Peyer's patch (tissue), 4 donors: ENCODE measurements at regions not wholly inside any gene's neighbourhood (a gene's known extent, or its start where the extent isn't known, plus 50 kb on each side); places are given as distances from the start of the nearest gene placed in this dataset.

Experiments used
- DNase-seq, 3 donors: peaks; one replicate each; pipeline ENCODE4 v3.0.0-alpha.2; 2017 to 2019
- H3K27ac ChIP-seq, 4 donors: fragments of 200-600 bp; sonication (generic); one replicate each; pipeline ENCODE4 v1.5.1; 2016 to 2019
- H3K27me3 ChIP-seq, 2 donors: fragments of 200-600 bp; sonication (generic); one replicate each; pipeline ENCODE4 v1.5.1; 2019
- H3K36me3 ChIP-seq, 3 donors: fragments of 200-600 bp; sonication (generic); one replicate each; pipeline ENCODE4 v1.5.1; 2016 to 2019
- H3K4me1 ChIP-seq, 4 donors: fragments of 200-600 bp; sonication (generic); one replicate each; pipeline ENCODE4 v1.5.1; 2016 to 2019
- H3K4me3 ChIP-seq, 4 donors: fragments of 200-600 bp; sonication (generic); 1 replicate in 3 of 4; 2 replicates in 1 of 4; pipeline ENCODE4 v1.5.1; 2016 to 2019; ENCODE audit warnings: mild to moderate bottlenecking in 1 of 4
- H3K9me3 ChIP-seq, 4 donors: fragments of 200-600 bp; sonication (generic); one replicate each; pipeline ENCODE4 v1.5.1; 2016 to 2019; ENCODE audit warnings: mild to moderate bottlenecking in 1 of 4
- CTCF ChIP-seq, 6 experiments: fragments of 450-650 bp in 4 of 6; fragments of 200-600 bp in 2 of 6; sonication (generic) in 1 of 6; IDR thresholded peaks; one replicate each; pipeline ENCODE4 v1.5.1; 2017 to 2019; ENCODE audit warnings: antibody characterized with exemption in 6 of 6, mild to moderate bottlenecking in 3 of 6, moderate library complexity in 1 of 6
- POLR2A ChIP-seq, 2 donors: fragments of 450-650 bp; IDR thresholded peaks; one replicate each; pipeline ENCODE4 v1.5.1; 2017; ENCODE audit warnings: antibody characterized with exemption in 2 of 2, mild to moderate bottlenecking in 2 of 2, moderate library complexity in 2 of 2

GRCh38 chr5:171577042-171577758 lies 157.8 kb downstream of the FGF18 start:
- no peak overlapping the region for H3K27ac ChIP-seq
- no peak for DNase-seq
- TF ChIP-seq CTCF (IDR thresholded peaks at IDR 0.05) (no peak), POLR2A (IDR thresholded peaks at IDR 0.05) (no peak)
- no peaks in the 10 kb centered on the region for H3K4me1 ChIP-seq
- H3K27me3 ChIP-seq: no peaks in the 10 kb centered on the region
- H3K9me3 ChIP-seq: no peaks in the 10 kb centered on the region
- H3K4me3 ChIP-seq: no peak overlapping the region
- no peaks in the 10 kb centered on the region for H3K36me3 ChIP-seq

DNA sequence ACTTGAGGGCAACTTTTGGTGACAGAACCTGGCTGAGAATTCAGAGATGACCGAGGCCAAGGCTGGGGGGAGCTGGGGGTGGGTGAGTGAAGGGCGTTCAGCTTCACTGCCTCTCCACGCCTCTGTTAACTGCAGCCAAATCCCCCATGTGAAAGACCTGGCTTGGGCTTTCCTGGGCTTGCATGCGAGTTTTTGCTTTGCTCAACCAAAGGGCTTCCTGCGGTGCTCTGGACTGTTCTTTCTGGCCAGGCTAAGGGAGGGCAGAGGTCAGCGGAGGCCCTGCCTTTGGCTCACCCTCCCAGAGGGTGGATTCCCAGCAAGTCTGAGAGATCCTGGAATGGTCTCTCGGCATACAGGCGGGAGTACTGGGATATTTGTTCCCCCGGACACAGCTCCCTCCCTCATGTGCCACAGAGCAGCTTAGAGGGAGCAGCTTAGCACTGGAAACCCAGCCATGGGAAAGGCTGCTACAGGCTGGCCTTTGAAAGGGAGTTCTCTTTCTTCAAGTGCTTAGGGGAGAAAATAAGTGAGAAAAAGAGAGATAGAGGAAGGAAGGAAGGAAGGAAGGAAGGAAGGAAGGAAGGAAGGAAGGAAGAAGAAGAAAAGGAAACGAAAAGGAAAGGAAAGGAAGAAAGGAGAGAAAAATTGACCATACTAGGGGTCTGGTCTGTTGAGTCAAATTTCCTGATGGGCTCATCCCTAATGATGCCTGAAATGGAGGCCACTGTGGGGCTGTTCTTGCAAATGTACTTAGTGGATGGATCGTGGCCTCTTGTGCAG lies 158.8 kb downstream of the FGF18 start:
- H3K27me3 ChIP-seq: no peaks in the 10 kb centered on the region
- DNase-seq: no peak
- no peaks in the 10 kb centered on the region for H3K36me3 ChIP-seq
- no peak overlapping the region for H3K27ac ChIP-seq
- no peaks in the 10 kb centered on the region for H3K4me1 ChIP-seq
- TF ChIP-seq CTCF (IDR thresholded peaks at IDR 0.05): no peak
- no peak for TF ChIP-seq POLR2A (IDR thresholded peaks at IDR 0.05)
- no peaks in the 10 kb centered on the region for H3K9me3 ChIP-seq
- no peak overlapping the region for H3K4me3 ChIP-seq

GRCh38 chr5:171578829-171579491 lies 159.5 kb downstream of the FGF18 start:
- TF ChIP-seq CTCF (IDR thresholded peaks at IDR 0.05) (no peak), POLR2A (IDR thresholded peaks at IDR 0.05) (no peak)
- Histone ChIP-seq H3K27ac (no peak overlapping the region), H3K4me1 (no peaks in the 10 kb centered on the region), H3K36me3 (no peaks in the 10 kb centered on the region), H3K27me3 (no peaks in the 10 kb centered on the region), H3K9me3 (no peaks in the 10 kb centered on the region), H3K4me3 (no peak overlapping the region)
- DNase-seq: no peak

DNA sequence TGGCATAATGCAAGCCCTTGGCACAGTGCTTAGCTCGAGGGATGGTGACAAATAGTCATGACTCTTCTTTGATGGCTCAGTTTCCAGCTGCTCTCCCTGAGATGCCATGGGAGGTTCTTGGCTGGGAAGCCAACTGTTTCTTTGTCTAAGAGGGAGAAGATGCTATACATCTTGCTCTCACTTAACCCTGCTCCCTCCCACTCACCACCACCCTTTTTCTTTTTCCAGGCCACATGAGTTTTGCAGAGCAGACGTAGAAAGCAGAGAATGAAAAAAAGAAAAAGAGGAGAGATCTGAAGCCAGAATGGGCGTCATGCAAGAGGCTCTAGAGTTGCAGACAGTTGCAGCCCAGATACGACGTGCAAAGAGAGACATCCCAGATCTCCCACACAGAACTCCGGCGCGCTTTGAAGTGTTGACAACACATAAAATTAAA lies 160.5 kb downstream of the FGF18 start:
- Histone ChIP-seq H3K4me1 (no peaks in the 10 kb centered on the region), H3K27ac (no peak overlapping the region), H3K27me3 (no peaks in the 10 kb centered on the region), H3K36me3 (no peaks in the 10 kb centered on the region), H3K9me3 (no peaks in the 10 kb centered on the region), H3K4me3 (no peak overlapping the region)
- DNase-seq: no peak
- TF ChIP-seq CTCF (IDR thresholded peaks at IDR 0.05) (no peak), POLR2A (IDR thresholded peaks at IDR 0.05) (no peak)

DNA sequence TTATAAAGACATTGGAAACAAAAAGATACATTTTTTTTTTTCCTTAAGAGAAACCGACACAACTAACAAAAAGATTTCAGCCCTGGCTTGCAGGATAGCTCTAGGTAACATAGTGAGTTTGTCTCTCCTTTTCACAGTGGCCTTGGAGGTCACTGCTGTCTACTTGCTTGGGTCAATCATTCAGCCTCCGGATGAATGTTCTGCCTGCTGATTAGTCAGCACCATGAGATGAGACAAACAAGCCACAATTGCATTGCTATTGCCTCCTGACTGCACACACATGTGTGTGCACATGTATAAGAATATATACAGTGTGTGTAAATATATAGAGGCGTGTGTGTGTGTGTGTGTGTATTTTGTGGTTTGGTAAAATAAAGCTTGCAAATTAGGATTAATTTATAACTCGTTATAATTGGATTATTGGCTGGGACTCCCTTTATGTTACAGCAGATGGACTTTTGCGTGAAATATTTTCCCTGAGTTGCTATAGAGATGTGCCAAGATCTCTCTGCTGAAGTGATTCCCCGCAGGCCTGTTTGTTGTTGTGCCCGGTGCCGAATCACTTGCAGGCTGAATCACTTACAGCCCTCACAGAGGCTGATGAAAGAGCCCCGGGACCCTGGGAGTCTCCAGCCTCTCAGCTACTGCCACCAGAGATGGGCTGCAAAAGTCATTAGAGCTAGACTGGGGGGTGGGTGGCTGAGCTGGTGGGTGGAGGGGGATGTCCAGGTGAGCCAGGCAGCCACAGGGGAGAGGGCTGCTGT lies 161.2 kb downstream of the FGF18 start:
- DNase-seq: no peak
- H3K27ac ChIP-seq: no peak overlapping the region
- no peak overlapping the region for H3K4me3 ChIP-seq
- H3K27me3 ChIP-seq: no peaks in the 10 kb centered on the region
- H3K36me3 ChIP-seq: no peaks in the 10 kb centered on the region
- no peaks in the 10 kb centered on the region for H3K9me3 ChIP-seq
- H3K4me1 ChIP-seq: no peaks in the 10 kb centered on the region
- TF ChIP-seq POLR2A (IDR thresholded peaks at IDR 0.05) (no peak), CTCF (IDR thresholded peaks at IDR 0.05) (no peak)
